GM18867 (cell line): ENCODE measurements at regions not wholly inside any gene's neighbourhood (a gene's known extent, or its start where the extent isn't known, plus 50 kb on each side); places are given as distances from the start of the nearest gene placed in this dataset.
"Not testable (repeated sequence)": the region's sequence is repeated elsewhere in the genome, so short reads cannot be mapped to it uniquely, and the experiment has no call there.

Experiments used
- ATAC-seq: cut with Tn5 transposase; IDR thresholded peaks from one replicate; pipeline ENCODE4 v1.9.1; 2021; ENCODE audit warnings: mild to moderate bottlenecking, moderate library complexity; ENCODE audit not compliant: unreplicated experiment

DNA sequence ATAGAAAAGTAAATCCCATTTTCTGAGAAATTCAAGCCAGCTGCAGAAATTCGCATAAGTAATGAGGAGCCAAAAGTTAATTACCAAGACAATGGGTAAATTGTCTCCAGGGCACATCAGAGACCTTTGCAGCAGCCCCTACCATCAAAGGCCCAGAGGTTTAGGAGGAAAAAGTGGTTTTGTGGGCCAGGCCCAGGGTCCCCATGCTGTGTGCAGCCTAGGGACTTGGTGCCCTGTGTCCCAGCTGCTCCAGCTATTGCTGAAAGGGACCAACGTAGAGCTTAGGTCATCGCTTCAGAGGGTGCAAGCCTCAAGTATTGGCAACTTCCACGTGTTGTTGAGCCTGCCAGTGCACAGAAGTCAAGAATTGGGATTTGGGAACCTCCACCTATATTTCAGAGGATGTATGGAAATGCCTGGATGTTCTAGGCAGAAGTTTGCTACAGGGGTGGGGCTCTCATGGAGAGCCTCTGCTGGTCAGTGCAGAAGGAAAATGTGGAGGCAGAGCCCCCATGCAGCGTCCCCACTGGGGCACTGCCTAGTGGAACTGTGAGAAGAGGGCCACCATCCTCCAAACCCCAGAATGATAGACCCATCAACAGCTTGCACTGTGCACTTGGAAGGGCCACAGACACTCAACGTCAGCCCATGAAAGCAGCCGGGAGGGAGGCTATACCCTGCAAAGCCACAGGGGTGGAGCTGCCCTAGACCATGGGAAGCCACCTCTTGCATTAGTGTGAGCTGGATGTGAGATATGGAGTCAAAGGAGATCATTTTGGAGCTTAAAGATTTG lies 731.3 kb upstream of the GRAMD2B start:
- not testable (repeated sequence) for ATAC-seq

DNA sequence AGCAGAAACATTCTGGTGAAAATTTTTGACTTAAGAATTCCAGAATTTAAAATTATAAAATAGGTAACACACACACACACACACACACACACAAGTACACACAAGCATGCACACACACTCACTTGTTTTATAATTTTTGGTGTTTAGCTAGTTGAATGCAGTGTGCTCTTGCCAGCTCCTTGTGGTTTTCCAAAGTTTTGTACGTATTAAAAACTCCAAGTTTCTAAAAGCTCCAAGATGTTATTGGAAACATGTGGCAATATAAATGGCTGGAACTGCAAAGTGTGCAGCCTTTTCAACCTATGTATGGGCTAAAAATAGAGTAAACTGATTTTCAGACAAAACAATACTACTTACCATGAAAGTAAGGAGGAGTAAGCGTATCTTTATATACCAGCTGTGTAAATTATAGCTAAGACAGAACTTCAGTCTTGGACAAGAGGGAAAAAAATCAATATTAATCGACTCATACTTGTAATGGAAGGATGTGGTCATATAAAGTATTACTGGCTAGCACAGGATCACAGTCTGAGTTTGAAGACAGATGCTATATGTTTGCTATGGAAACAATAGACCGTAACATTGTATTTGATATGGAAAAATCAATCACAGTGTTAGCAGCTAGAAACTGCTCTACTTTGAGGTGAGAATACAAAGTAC lies 727.1 kb upstream of the GRAMD2B start:
- no peak for ATAC-seq

DNA sequence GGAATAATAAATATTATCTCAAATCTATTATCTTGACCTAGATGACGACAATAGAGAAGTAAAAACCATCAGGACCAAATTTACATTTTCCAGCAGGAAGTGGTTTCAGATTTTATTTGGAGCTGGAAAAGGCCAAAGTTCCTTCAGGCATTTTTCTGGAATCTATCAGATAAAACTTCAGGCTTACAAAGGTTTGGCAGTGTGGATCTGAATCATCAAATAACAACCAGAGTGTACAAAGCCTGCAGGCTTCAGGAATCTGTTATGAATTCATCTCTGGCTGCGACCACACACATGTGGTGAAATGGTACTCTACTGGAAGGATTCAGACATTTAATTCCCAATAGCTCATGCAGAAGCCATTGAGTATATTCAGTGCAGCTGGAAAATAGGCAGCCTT lies 726.4 kb upstream of the GRAMD2B start:
- ATAC-seq: no peak

- ATAC-seq: no peak
Measured at GRCh38 chr5:125698420-125698819, 724.8 kb upstream of the GRAMD2B start.

DNA sequence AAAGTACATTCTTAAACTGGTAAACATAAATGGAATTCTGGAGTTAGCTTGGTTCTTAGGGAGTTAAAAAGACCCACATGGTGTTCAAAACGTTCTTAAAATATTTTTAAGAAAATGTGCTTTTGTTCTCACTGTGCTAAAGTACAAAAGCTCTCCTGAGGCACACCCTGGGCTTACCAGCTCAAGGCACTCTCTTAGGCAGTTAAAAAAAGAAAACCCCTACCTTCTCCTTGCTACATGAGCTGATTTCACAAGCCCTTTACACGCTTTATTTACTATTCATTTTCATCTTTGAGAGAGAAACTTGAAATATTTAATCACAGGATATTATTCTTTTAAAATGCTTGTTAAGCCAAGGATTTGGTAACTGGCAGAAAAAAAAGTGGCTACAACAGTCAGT lies 723.3 kb upstream of the GRAMD2B start:
- no peak for ATAC-seq

GRCh38 chr5:125700380-125700861 lies 722.8 kb upstream of the GRAMD2B start:
- ATAC-seq: no peak

DNA sequence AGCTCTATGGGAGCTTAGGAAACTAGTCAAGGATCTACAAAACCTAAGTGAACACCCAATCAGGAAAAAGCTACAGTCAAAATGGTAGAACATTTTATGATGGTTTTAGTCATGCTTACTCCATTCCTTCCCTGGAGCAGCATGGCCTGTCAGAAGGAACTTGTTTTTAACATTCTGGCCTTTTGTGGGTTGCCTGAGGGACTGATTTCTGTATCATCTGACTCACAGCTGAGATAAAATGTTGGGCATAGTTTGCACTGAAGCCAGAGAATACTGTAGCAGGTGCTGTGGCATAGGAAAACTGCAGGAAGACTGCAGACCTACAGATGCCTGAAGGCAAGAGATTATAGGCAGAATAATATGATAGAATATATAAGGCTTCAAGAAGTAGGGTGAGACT lies 719.6 kb upstream of the GRAMD2B start:
- no peak for ATAC-seq

GRCh38 chr5:125704888-125705287 lies 718.3 kb upstream of the GRAMD2B start:
- ATAC-seq: no peak

DNA sequence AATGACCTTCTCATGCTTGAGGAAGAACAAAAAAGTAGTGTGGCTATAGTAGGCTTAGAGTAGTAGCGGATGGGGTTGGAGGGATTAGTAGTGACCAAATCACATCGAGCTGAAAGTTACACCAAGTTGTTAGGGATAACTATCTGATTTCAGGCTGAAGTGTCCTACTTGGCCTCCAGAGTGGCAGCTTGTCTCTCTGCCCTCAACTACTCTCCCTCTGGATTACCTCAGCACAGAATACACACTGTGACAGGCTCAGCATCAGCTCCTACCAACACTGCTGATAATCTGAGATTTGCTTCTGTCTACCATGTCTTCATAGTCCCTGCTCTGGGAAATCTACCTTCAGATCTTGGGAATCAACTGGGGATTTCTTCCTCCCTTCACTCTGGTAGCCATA lies 714.6 kb upstream of the GRAMD2B start:
- ATAC-seq: no peak

DNA sequence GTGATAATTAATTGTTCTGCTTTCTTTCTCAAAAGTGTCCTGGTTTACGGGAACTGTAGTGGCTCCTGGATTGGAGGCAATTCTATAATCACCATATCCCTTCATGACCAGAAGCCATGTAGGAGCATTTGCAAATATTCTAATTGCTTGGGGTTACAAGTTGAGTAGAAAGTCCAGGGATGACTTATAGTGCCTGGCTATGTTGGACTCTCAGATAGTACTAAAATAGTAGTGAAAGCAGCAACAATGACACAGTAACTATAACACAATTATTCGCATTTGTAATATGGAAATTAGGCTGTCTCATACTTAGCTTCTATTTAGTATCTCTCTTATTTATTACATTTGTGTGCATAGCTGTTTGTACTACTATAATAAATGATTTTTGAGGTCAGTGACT lies 712.5 kb upstream of the GRAMD2B start:
- ATAC-seq: no peak

GRCh38 chr5:125712397-125712796 lies 710.8 kb upstream of the GRAMD2B start:
- no peak for ATAC-seq

- no peak for ATAC-seq
Measured at GRCh38 chr5:125713109-125713805, 710.0 kb upstream of the GRAMD2B start.

- no peak for ATAC-seq
Measured at GRCh38 chr5:125715216-125715615, 708.0 kb upstream of the GRAMD2B start.

DNA sequence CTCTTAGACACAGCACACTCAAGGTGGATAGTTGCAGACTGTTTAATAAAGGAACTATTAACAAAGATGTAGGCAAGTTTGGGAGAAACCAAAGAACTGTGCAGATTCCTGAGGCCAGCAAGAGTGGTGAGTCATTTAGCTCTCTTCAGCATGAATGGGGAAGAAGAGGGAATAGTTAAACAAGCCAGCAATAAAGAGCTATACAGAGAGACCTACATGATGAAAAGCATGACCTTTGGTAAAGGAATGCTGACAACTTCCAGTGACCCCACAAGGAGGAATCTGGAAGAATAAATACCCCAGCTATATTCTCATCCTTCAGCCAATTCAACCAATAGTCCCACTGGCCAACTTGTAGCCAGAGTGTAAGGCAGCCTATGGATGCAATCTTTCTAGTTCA lies 706.0 kb upstream of the GRAMD2B start:
- ATAC-seq: no peak

GRCh38 chr5:125719681-125720347 lies 703.4 kb upstream of the GRAMD2B start:
- ATAC-seq: no peak

- no peak for ATAC-seq
Measured at GRCh38 chr5:125720348-125720685, 702.9 kb upstream of the GRAMD2B start.

DNA sequence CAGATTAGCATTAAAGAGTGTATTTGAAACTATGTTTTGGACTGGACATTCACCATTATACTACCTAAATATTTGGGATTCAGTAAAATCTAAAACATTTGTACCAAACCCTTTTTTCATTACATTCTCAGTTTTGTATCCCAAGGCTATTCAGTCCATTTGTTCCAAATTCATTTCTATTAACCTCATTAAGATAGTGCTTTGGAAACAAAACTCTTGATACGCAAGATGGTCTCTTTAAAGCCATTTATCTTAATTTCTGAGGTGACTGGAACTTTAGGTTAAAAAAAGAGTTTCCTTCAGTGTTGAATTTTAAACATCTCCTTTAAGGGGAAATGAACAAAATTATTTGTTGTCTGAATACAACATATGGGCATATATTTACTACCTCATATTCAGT lies 702.5 kb upstream of the GRAMD2B start:
- no peak for ATAC-seq

GRCh38 chr5:125722550-125722949 lies 700.7 kb upstream of the GRAMD2B start:
- no peak for ATAC-seq

GRCh38 chr5:125725691-125726090 lies 697.5 kb upstream of the GRAMD2B start:
- no peak for ATAC-seq

- no peak for ATAC-seq
Measured at GRCh38 chr5:125743939-125744338, 679.3 kb upstream of the GRAMD2B start.

DNA sequence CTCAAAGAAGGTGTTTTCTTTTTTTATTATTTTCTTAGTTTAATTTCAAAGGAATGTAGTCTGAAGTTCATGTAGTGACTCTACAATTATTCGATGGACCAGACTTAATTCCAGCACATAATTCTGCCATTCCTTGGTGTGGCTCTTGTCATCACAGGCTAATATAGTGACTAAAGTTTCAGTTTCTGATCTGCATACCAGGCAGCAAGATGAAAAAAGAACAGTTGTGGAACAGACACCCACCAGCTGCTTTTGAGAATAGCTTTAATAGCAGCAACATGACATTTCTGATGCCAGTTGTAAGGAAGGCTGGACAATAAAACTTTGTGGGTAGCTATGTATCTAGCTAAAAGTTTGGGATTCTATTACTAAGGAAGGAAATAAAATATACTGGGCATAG lies 676.3 kb upstream of the GRAMD2B start:
- ATAC-seq: no peak
